Neutrophil (primary cell): ENCODE measurements at regions not wholly inside any gene's neighbourhood (a gene's known extent, or its start where the extent isn't known, plus 50 kb on each side); places are given as distances from the start of the nearest gene placed in this dataset.
A peak's percentile ranks its signal among the peaks of the same experiment; 100 is the strongest.

Source experiments
- H3K27ac ChIP-seq: fragments of 200-600 bp; sonication (generic); 2 replicates; pipeline ENCODE4 v1.5.1; 2016; ENCODE audit warnings: mild to moderate bottlenecking, moderate library complexity
- H3K27me3 ChIP-seq: fragments of 200-600 bp; sonication (generic); 2 replicates; pipeline ENCODE4 v1.6.0; 2016; ENCODE audit warnings: mild to moderate bottlenecking
- H3K36me3 ChIP-seq: fragments of 200-600 bp; sonication (generic); 2 replicates; pipeline ENCODE4 v1.5.1; 2017
- H3K4me1 ChIP-seq, 2 experiments: fragments of 200-600 bp in 1 of 2; sonication (generic) in 1 of 2; 1 replicate in 1 of 2; 2 replicates in 1 of 2; pipeline versions ENCODE4 v1.5.1 to v1.6.1; 2013 to 2016; ENCODE audit warnings: low read depth in 1 of 2, low read length in 1 of 2, mild to moderate bottlenecking in 1 of 2, moderate library complexity in 1 of 2; ENCODE audit not compliant: control insufficient read depth in 1 of 2, insufficient read depth in 1 of 2
- H3K4me3 ChIP-seq, 2 experiments: fragments of 200-600 bp in 1 of 2; sonication (generic) in 1 of 2; 1 replicate in 1 of 2; 2 replicates in 1 of 2; pipeline ENCODE4 v1.5.1; 2013 to 2016; ENCODE audit warnings: low read depth in 1 of 2, low read length in 1 of 2, mild to moderate bottlenecking in 1 of 2, moderate library complexity in 1 of 2
- H3K9me3 ChIP-seq: fragments of 200-600 bp; sonication (generic); 2 replicates; pipeline ENCODE4 v1.5.1; 2016
- CTCF ChIP-seq: fragments of 200-600 bp; sonication (generic); IDR thresholded peaks from 2 replicates; pipeline ENCODE4 v1.5.1; 2016; ENCODE audit warnings: antibody characterized with exemption

GRCh38 chr2:55099878-55100820 lies 49.9 kb upstream of the RTN4 start:
- H3K9me3 ChIP-seq = no peaks in the 10 kb centered on the region
- no peak for TF ChIP-seq CTCF
- H3K27ac ChIP-seq = peak overlapping the region; percentile 88
- no peaks in the 10 kb centered on the region for H3K36me3 ChIP-seq
- H3K4me3 ChIP-seq = peak overlapping the region; percentile 9 to 38
- peaks cover 50 to 59% of the 10 kb centered on the region in 2 experiments for H3K4me1 ChIP-seq
- H3K27me3 ChIP-seq = no peaks in the 10 kb centered on the region
